ENCODE measurements at regions not wholly inside any gene's neighbourhood (a gene's known extent, or its start where the extent isn't known, plus 50 kb on each side); places are given as distances from the start of the nearest gene placed in this dataset.

DNA sequence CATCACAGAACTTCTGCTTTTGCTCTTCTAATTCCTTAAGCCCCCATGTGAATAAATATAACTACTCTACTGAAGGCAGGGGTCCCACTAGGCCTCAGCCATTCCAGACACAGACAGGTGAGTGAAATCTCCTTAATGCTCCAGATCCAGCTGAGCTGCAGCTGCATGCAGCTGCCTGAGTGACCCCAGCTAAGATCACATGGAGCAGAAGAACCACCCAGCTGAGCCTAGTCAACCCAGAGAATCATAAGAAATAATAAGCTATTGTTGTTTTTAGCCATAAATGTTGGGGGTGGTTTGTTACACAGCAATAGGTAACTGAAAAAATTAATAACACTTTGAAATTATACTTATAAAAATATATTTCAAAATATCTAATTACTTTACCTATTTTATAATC is 220.3 kb downstream of the SIPA1L2 start:
- DNase-seq: no peak

DNA sequence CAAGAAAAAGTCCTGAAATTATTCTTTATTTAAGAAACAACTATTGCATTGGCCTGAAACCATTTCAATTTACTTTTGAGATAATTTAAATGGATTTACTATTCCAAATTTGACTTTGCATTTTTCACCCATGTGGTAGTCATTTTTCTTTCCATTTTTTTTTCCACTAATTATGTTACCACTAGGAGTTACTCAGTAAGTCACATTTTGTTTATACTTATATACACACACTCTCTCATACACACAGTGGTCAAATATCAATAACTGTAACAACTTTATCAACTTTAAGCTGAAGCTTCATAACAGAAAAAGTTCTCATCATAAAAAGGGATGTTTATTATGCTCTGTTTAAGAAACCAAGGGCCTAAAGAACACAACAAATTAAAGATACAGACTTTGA is 222.8 kb downstream of the SIPA1L2 start:
- no peak for DNase-seq

DNA sequence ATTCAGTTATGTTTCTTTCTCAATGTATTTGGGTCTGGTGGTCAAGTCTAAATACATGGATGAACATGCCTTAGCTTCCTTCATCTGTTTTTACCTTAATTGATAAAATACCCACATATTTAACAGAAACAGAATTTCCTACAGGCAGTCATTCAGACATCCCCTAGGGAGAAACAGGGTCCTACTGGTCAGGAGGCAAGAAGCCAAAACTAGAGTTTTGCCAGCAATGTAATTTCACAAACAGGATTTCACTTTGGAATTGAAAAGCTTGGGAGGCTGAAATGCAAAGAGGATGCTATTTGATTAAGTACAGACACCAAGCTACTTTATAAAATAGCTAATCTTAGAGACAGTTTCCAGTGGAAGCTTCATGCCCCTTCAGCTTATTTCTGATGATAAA is 224.2 kb downstream of the SIPA1L2 start:
- DNase-seq: no peak

DNA sequence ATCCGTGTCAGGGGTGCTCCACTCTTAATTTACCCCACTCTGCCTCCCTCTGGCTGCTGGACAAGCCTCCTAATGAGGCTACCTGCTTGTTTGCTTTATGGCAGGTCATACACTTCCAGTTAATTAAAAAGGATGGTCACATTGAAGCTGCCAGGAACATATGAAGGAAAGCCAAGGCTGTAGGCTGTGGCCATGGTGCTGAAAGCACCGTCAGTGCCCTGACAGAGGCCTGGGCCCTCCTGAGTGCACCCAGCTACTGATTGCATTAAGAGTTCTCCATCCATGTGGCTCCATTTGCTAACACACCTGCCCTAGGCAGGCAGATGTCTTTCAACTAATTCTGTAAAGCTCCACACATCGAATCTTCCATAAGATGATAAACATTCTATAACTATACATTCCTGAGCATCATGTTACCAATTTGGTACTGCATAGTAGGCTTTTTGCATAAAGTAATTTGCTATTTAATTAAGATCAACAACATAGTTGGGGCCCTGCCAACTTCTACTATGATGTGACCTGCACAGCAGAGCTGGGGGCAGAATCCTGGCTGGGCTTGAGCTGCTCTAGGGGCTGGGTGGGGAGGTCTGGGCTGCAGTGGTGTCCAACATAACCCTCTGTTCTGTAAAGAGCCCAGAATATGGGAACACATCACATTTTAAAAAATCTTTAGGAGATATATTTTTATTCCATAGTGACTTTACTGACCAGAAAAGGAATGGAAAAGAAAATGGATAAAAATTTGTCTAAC is 224.8 kb downstream of the SIPA1L2 start:
- no peak for DNase-seq

DNA sequence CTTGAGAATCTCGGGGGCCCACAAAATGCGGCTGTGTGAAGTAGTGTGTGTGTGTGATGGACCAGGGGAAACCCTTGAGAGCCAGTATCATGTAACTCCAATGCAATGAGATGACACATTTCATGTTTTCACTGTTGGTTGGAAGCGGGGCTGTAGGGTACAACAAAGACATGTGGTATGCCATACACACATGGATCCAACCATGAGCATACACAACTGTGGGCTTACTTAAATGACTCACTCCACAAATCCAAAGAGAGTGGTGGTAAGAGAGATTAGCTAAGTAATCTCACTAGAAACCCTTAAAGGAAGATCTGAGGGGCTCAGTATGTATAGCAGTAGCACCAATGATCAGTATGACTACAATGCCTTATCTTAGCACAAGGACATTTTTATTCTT is 225.7 kb downstream of the SIPA1L2 start:
- DNase-seq: no peak

DNA sequence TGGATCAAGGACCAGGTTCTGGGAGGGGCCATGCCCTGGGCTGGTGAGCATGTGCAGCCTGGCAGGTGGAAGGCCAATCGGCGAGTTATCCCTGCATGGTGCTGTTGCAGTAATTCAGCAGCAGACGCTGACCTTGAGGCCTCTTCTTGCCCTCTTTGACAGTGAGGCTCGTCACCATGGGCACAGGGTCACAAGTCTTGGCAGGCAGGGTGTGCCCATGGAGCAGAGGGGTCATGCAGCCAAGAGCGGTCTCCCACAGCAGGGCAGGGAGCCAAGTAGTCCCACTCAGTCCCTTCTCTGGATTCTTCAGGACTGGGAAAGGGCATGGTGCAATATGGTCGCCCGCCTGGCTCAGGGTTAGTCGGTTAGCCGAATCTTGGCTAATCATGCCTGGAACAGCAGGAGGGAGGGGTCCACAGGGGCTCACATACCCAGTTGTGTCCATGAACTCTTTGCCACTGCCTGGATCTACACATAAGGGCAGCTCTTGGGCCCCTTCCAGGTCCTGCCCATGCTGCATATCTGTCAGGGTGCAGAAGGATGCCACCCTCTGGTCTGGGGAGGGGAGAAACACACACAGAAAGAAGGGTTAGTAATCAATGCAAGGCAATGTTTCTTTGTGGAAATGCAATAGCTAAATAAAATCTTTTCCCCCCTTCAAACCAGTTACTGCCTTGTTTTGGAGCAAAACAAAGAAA is 226.8 kb downstream of the SIPA1L2 start:
- DNase-seq: no peak

DNA sequence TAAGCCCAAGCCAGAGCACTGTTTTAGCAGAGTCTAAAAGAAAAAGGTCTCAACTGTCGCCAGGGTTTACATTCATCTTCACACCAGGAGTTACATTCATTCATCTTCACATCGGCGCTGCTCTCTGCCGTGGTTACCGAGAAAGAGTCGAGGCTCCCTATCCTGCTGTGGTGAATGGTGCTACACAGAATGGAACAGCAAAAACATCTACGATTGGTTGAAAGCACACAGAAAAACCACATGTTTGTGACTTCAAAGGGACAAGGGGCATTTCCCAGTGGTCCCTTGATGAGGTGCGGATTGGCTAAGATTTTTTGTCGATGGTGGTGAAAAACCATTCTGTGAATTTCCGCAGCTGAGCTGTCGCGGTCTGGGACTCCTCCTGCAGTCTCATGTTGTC is 231.1 kb downstream of the SIPA1L2 start:
- DNase-seq: peak in 1 of 2 donors; percentile 2

DNA sequence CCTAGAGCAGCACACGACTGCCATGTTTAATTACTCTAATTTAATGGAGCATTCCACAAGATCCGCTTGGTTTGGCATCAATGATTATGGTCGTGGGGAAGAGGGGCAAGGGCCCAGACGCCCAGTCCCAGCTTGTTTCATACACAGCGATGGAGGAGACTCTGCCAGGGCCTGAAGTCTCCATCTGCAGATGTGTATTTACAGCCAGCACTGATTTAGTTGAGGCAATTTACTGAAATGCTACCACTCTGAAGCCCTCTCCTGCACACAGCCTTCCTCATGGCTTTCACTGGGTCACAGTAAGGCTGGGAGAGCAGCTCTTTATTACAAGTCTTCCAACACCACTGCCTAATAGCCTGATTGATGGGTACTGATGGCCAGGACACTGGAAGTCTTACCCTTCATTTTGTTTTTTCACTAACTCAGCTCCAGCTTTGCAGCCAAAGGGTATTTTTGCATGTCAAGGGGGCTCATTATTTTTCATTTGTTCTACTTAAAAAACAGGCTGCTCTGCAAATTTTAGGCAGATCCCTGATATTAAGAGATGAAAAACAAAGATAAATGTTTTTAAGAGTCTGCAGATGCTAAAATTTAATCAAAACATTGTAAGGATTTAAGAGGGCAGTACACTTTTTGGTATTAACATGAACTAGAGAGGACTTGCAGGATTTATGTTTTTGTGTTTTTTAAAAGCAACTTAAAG is 236.3 kb downstream of the SIPA1L2 start:
- no peak for DNase-seq

DNA sequence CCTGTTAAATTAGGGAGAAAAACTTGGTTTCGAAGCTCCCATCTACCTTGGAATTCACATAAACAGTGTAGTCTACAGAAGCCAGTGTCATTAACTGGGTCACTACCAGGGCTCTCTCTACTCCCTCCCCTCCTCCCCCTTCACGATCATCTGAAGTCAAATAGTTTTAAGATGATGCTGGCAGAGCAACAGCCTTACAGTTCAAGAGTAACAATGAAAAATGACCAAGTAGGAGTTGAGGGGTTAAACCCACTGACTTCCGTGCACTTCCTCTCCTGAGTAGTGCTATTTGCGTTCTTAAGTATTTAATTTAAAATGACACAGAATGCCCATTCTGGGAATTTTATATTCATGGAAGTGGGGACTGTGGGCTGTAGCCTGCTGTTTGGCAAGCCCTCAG is 236.9 kb downstream of the SIPA1L2 start:
- no peak for DNase-seq

DNA sequence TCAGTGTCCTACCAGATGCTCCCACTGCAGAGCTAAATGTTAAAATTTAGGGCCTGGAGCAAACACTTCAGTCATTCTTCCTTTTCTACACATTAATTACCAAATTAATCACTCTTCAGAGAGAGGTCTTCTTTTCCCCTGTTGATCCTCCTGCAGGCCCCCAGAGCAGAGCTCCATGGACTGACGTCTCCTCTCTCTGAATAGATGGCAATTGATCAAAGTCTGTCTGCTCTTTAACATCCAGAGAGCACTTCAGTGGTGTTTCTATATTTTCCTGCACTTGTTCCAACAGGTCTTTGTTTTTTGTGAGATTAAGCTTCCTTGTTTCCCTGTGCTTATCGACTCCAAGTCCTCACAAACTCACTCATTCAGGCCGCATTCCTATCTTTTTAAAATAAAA is 239.3 kb downstream of the SIPA1L2 start:
- DNase-seq: no peak

DNA sequence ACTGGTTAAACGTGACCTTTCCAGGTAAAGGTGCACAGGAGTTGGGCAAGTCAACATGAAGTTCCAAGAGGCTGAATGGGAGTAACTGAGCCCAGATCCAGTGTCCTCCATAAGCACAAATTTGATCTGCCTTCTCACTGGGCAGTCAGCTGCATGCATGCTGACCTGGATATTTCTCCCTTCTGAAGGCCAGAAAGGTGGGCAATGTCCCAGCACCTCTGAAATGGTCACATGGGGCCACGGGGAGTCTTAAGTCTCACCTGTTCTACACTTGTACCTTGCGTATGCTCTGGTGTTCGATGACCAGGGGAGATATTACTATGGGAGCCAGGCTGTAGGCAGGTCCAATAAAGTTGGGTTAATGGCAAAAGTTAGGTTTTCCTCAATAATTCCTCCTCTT is 240.2 kb downstream of the SIPA1L2 start:
- DNase-seq: no peak

DNA sequence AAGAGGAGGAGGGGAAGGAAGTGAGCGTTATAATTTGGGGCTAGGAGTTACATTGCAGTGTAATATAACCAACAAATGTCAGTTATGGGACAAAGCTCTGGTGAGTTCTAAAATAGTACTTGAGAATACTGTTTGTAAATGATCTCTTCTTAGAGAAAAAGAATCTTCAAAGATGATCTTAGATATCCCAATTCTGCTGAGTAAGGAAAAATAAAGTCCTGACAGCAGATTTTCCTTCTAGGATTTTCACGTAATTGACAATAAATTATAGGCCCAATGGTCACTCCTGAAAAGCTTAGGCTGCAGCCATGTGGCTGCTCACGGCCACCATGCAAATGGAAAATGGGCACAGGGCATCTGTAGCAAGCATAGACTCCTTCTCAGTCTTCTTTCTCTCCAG is 241.6 kb downstream of the SIPA1L2 start:
- no peak for DNase-seq

DNA sequence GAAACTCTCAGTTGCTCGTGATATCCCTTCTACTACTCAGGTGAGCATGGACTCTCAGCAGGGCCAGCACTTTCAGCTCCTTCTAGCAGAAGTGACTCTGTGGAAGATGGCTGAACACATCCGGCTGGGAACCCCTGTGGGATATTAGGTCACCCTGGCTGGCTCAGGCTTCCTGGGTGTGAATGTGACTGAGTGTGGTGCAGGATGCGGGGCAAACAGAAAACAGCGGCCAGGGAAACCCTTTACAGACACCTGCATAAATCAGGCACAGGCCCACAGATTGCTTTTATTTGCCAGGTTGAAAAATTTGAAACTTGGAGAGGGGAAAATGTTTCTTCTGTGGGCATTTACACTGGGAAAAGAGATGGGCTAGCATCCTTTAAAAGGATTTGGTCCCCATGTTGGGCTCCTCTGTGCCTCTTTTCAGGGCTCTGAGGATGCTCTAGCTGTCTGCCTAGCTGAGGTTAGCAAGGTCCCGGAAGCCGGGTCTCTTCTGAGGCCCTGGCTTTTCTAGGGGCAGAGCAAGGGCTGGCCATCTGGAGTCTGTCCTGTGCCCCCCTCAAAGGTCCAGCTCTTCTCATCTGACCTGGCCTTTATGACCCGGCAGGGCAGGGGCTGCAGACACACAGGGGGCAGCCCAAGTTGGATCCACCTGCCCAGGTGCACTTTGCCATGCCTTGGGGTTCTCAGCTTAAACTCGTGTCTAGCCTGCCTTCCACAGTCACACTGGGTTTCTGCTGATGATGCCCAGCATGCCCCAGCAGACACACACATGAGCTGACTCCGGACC is 243.0 kb downstream of the SIPA1L2 start:
- no peak for DNase-seq

DNA sequence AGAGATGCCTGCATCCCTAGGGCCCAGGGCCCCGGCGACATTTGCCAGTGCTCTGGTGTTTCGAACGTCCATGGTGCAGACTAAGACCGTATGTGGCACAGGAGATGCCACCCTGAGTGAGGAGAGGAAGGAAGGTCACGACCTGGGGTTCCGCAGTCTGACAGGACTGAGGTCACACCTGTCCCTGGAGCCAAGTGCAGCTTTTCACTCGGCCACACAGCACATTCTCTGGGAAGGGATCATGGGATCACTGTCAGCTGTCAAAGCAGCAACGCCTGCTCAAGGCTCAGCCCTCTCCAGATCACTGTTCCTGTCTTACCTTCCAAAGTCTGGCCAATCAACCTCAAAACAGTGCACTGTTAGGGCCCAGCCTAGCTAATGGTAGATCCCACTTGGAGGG is 243.6 kb downstream of the SIPA1L2 start:
- DNase-seq: no peak

DNA sequence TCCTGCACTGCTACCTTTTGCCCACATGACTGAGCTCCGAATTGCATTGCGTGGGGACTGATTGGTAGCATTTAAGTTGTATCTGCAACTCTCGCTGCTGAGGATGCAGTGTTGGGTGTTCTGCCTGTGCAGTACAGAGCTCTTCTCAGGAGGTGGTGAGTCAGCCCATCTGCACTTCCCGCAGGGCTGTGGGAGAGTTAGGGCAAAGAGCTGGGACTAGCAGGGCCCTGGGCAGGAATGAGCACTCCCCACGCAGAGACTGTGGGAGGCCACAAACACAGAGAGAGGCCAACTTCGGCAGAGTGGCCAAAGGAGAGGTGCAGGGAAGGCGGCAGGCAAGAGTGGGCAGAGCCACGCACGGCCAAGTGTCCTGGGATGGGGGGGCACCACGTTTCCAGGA is 244.7 kb downstream of the SIPA1L2 start:
- no peak for DNase-seq

DNA sequence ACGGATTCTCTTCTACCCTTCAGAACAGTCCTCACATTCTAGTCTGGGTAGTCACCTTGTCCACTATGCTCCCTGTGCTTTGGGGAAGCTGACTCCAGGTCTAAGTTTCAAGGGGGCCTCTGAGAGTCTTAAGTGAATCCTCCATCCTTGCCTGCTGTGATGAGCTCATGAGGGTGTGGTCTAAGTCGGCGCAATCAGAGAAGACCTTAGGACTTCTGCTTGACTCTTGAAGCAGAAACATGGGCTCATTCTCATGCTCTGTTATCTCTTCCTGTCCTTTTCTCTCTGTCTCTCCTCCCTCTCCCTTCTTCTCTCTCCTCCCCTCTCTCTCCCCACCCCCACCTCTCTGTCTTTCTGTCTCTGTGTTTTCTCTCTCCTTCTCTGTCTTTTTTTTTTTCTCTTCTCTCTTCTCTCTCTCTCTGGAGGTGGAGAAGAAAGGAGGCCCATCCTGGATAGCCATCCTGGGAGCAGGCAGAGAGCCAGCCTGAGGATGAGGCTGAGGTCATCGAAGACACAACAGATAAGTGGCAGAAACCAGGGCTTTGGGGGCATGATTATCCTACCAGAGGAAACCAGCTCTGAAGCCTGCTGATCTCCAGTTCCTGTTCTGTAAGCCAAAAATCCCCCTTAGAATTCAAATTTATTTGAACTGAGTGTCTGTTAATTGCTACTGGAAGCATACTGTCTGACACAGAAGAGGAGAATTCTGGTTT is 245.6 kb downstream of the SIPA1L2 start:
- no peak for DNase-seq

DNA sequence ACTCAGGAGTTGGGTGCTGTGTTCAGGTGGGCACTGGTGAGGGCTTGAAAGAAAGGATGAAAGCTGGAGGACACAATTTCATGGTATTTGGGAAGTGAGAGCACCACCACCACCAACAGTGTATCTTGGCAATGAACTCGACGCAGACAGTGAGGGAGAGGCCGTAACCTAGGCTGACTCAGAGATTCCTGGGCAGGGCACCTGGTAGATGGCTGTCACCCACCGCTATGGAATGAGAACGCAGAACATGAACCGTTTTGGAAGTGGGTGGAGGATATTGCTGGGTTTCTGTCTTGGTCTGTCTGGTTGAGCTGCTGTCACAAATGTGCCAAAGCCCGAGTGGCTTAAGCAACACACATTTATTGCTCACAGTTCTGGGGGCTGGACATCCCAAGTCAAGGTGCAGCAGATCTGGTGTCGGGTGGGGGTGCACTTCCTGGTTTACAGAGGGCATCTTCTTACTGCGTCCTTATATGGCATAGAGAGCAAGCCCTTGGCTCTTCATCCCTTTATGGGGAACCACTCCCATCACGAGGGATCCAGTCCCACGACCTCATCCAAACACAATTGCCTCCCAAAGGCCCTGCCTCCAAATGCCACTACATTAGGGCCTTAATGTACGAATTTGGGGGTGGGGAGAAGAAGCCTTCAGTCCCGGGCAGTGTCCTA is 246.3 kb downstream of the SIPA1L2 start:
- no peak for DNase-seq

DNA sequence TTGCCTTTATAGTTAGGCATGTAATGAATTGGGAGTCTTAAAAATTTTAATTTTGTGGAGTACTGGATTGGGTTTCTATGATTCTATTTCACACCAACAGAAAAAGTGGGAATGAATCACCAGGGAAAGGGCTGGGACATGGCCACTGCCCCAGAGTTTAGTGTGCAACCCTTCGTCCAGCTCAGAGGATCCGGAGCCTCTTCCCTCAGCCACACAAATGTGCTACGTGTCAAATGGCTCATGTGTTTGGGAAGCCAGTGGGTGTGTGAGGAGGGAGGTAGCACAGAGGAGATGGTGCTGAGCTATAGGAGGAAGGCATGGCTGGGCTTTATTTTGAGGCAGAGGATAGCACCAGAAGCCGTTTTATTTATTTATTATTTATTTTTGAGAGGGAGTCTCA is 247.3 kb downstream of the SIPA1L2 start:
- no peak for DNase-seq

DNA sequence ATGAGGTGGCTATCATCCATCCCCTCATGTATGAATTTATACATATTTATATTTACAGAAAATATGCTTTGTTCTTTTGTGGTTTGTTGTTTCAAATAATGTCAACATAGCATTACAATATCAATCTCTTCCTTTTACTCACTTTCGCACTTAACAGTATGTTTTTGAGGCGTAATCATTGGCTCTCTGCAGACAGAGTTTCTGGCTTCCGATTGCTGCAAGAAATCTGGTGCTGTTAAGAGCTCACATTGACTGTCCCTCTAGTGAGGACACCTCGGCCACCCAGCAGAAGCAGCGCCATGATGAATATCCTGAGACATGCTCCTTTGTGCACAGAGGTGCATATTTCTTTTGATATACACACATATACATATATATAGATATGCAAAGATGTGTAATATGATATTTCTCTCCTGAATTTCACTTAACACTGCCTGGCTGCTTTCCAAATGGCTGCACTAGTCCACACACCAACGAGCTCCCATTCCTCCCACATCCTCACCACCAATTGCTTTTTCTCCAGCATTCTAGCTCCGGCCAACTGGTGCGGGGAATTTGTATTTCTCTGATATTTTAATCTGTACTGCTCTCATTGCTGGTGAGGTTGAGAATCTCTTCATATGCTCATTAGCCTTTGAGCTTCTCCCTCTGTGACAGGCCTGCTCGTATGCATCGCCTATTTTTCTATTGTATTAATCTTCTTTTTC is 248.4 kb downstream of the SIPA1L2 start:
- DNase-seq: no peak

DNA sequence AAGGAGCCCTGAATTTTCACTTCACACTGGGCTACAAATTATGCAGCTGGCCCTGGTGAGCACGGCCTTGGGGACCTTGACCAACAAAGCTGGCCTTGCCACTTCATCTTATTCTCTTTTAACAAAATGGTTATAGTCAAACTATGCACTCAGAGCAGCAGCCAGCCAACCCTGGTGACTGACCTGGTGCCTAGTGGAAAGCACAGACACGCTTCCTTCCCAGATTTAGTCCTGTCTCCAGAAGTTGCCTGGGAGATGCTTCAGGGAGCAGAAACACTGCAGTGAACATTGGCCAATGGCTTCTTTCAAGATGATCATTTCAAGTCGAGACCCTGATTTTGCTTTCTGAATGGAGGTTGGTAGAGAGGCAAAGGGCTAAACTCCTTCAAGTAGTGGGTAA is 249.3 kb downstream of the SIPA1L2 start:
- DNase-seq: no peak

DNA sequence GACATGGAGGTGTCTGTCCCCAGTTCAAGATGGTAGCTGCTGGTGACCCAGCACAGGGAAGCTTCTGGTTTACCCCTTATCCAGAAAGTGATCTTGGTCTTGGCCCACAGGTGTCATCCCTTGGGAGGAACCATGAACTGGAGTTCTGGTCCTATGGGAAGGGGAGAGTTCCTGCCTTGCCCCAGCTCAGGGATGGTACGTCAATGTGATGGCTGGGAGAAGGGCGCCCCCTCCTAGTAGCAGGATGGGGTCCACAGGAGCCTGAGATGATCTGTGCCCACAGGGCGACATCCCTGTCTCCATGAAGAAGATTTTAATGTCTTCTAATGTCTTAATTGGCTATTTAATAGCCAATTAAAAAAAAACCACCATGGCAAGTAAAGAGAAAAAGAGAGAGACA is 249.8 kb downstream of the SIPA1L2 start:
- no peak for DNase-seq

DNA sequence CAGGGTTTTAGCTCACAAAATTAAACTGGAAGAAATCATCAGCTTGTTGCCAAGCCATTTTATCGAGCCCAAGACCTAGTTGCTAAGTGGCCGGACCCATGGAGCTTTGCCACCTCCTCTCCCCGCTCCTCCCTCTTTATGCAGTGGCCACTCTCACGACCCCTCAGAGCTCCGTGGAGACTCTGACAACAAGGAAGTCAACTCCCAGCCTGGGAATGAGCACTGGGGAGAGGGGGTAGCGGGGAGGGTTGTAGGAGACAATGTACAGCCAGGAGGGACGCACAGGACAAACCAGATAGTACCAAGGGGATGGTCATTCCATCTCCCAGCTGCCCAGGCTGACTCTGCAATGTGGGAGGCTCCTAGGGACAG is 250.9 kb downstream of the SIPA1L2 start:
- DNase-seq: no peak

All from CD4-positive, alpha-beta T cell treated with Interleukin-1 beta for 1 hour (primary cell).